Liver (tissue), 3 donors: ENCODE measurements at regions not wholly inside any gene's neighbourhood (a gene's known extent, or its start where the extent isn't known, plus 50 kb on each side); places are given as distances from the start of the nearest gene placed in this dataset.

ENCODE experiments used
- ATF3 ChIP-seq: IDR thresholded peaks from 2 replicates; pipeline ENCODE4 v1.6.1; 2016; ENCODE audit warnings: antibody characterized with exemption
- CTCF ChIP-seq: fragments of 150-350 bp; IDR thresholded peaks from 2 replicates; pipeline ENCODE4 v1.5.1; 2017; ENCODE audit warnings: improper control_type of control experiment, low read depth, low read length; ENCODE audit not compliant: missing input control
- EGR1 ChIP-seq, 2 donors: IDR thresholded peaks; 2 replicates each; pipeline ENCODE4 v1.6.1; 2016 to 2018; ENCODE audit warnings: antibody characterized with exemption in 2 of 2, low read depth in 2 of 2
- GABPA ChIP-seq, 2 donors: IDR thresholded peaks in 1 of 2; conservative IDR thresholded peaks in 1 of 2; 2 replicates each; pipeline ENCODE4 v1.6.1; 2016; ENCODE audit warnings: antibody characterized with exemption in 2 of 2, mild to moderate bottlenecking in 1 of 2, moderate library complexity in 1 of 2
- RAD21 ChIP-seq, 2 donors: IDR thresholded peaks; 2 replicates each; pipeline ENCODE4 v1.6.1; 2016; ENCODE audit warnings: antibody characterized with exemption in 2 of 2, mild to moderate bottlenecking in 2 of 2
- REST ChIP-seq: IDR thresholded peaks from 2 replicates; pipeline ENCODE4 v1.6.1; 2016; ENCODE audit warnings: antibody characterized with exemption, mild to moderate bottlenecking
- RXRA ChIP-seq, 2 donors: IDR thresholded peaks; 2 replicates each; pipeline ENCODE4 v1.6.1; 2017 to 2018; ENCODE audit warnings: antibody characterized with exemption in 2 of 2, mild to moderate bottlenecking in 1 of 2
- SP1 ChIP-seq: IDR thresholded peaks from 2 replicates; pipeline ENCODE4 v1.6.1; 2018; ENCODE audit warnings: antibody characterized with exemption, mild to moderate bottlenecking
- YY1 ChIP-seq: IDR thresholded peaks from 2 replicates; pipeline ENCODE4 v1.6.1; 2016; ENCODE audit warnings: antibody characterized with exemption, mild to moderate bottlenecking
- TF ChIP-seq, protein P1 (sequence below): IDR thresholded peaks from 2 replicates; pipeline ENCODE4 v1.6.1; 2016; ENCODE audit warnings: antibody characterized with exemption
- TF ChIP-seq, protein P2 (sequence below): IDR thresholded peaks from 2 replicates; pipeline ENCODE4 v1.6.1; 2016; ENCODE audit warnings: antibody characterized with exemption
- donor health status: healthy.
- donor health status: healthy.

GRCh38 chr17:68732301-68732749, 131.2 kb upstream of the FAM20A start:
- TF ChIP-seq, protein P1, sequence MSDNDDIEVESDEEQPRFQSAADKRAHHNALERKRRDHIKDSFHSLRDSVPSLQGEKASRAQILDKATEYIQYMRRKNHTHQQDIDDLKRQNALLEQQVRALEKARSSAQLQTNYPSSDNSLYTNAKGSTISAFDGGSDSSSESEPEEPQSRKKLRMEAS = no peak
- TF ChIP-seq CTCF (no peak), RXRA (IDR thresholded peaks at IDR 0.05) (no peak), EGR1 (IDR thresholded peaks at IDR 0.05; ENCODE audit: low read depth in 2 of 2) (no peak), YY1 (no peak), SP1 (no peak), GABPA (IDR thresholded peaks at IDR 0.05 in 1 of 2, conservative IDR thresholded peaks at IDR 0.05 in 1 of 2) (no peak), RAD21 (IDR thresholded peaks at IDR 0.05) (no peak), ATF3 (no peak), REST (no peak)
- TF ChIP-seq, protein P2, sequence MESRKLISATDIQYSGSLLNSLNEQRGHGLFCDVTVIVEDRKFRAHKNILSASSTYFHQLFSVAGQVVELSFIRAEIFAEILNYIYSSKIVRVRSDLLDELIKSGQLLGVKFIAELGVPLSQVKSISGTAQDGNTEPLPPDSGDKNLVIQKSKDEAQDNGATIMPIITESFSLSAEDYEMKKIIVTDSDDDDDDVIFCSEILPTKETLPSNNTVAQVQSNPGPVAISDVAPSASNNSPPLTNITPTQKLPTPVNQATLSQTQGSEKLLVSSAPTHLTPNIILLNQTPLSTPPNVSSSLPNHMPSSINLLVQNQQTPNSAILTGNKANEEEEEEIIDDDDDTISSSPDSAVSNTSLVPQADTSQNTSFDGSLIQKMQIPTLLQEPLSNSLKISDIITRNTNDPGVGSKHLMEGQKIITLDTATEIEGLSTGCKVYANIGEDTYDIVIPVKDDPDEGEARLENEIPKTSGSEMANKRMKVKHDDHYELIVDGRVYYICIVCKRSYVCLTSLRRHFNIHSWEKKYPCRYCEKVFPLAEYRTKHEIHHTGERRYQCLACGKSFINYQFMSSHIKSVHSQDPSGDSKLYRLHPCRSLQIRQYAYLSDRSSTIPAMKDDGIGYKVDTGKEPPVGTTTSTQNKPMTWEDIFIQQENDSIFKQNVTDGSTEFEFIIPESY = no peak
